ENCODE measurements at regions not wholly inside any gene's neighbourhood (a gene's known extent, or its start where the extent isn't known, plus 50 kb on each side); places are given as distances from the start of the nearest gene placed in this dataset.

GRCh38 chr5:18195910-18196309 lies 561.6 kb downstream of the TAF11L14 start:
- H3K79me2 ChIP-seq (ENCODE audit: control insufficient read depth, insufficient read depth, low read length, unreplicated experiment): no peaks in the 10 kb centered on the region
- H2AFZ ChIP-seq (ENCODE audit: low read length, unreplicated experiment): no peak overlapping the region
- no peaks in the 10 kb centered on the region for H3K27me3 ChIP-seq (ENCODE audit: insufficient read depth, low read length)
- H3K4me3 ChIP-seq (ENCODE audit: low read depth, low read length): no peak overlapping the region
- H3K27ac ChIP-seq (ENCODE audit: low read depth, low read length): no peak overlapping the region
- no peaks in the 10 kb centered on the region for H3K36me3 ChIP-seq (ENCODE audit: insufficient read depth, low read length)
- H3K4me1 ChIP-seq (ENCODE audit: control insufficient read depth, insufficient read depth, low read length, unreplicated experiment): no peaks in the 10 kb centered on the region

- no peaks in the 10 kb centered on the region for H3K4me1 ChIP-seq (ENCODE audit: control insufficient read depth, insufficient read depth, low read length, unreplicated experiment)
- no peak overlapping the region for H3K27ac ChIP-seq (ENCODE audit: low read depth, low read length)
- no peaks in the 10 kb centered on the region for H3K79me2 ChIP-seq (ENCODE audit: control insufficient read depth, insufficient read depth, low read length, unreplicated experiment)
- no peak overlapping the region for H3K4me3 ChIP-seq (ENCODE audit: low read depth, low read length)
- no peaks in the 10 kb centered on the region for H3K36me3 ChIP-seq (ENCODE audit: insufficient read depth, low read length)
- H3K27me3 ChIP-seq (ENCODE audit: insufficient read depth, low read length): no peaks in the 10 kb centered on the region
- H2AFZ ChIP-seq (ENCODE audit: low read length, unreplicated experiment): no peak overlapping the region
Measured at GRCh38 chr5:18197734-18198133, 563.5 kb downstream of the TAF11L14 start.

- no peaks in the 10 kb centered on the region for H3K36me3 ChIP-seq (ENCODE audit: insufficient read depth, low read length)
- no peaks in the 10 kb centered on the region for H3K79me2 ChIP-seq (ENCODE audit: control insufficient read depth, insufficient read depth, low read length, unreplicated experiment)
- H3K27me3 ChIP-seq (ENCODE audit: insufficient read depth, low read length): no peaks in the 10 kb centered on the region
- H3K4me1 ChIP-seq (ENCODE audit: control insufficient read depth, insufficient read depth, low read length, unreplicated experiment): no peaks in the 10 kb centered on the region
- H2AFZ ChIP-seq (ENCODE audit: low read length, unreplicated experiment): no peak overlapping the region
- no peak overlapping the region for H3K27ac ChIP-seq (ENCODE audit: low read depth, low read length)
- no peak overlapping the region for H3K4me3 ChIP-seq (ENCODE audit: low read depth, low read length)
Measured at GRCh38 chr5:18202164-18202563, 567.9 kb downstream of the TAF11L14 start.

GRCh38 chr5:18203296-18203695 lies 569.0 kb downstream of the TAF11L14 start:
- Histone ChIP-seq H3K36me3 (ENCODE audit: insufficient read depth, low read length) (no peaks in the 10 kb centered on the region), H3K27ac (ENCODE audit: low read depth, low read length) (no peak overlapping the region), H3K79me2 (ENCODE audit: control insufficient read depth, insufficient read depth, low read length, unreplicated experiment) (no peaks in the 10 kb centered on the region), H2AFZ (ENCODE audit: low read length, unreplicated experiment) (no peak overlapping the region), H3K27me3 (ENCODE audit: insufficient read depth, low read length) (no peaks in the 10 kb centered on the region), H3K4me1 (ENCODE audit: control insufficient read depth, insufficient read depth, low read length, unreplicated experiment) (no peaks in the 10 kb centered on the region), H3K4me3 (ENCODE audit: low read depth, low read length) (no peak overlapping the region)

- Histone ChIP-seq H3K36me3 (ENCODE audit: insufficient read depth, low read length) (no peaks in the 10 kb centered on the region), H3K79me2 (ENCODE audit: control insufficient read depth, insufficient read depth, low read length, unreplicated experiment) (no peaks in the 10 kb centered on the region), H3K27me3 (ENCODE audit: insufficient read depth, low read length) (no peaks in the 10 kb centered on the region; the same call in 1 of the 2 replicates), H3K4me1 (ENCODE audit: control insufficient read depth, insufficient read depth, low read length, unreplicated experiment) (no peaks in the 10 kb centered on the region), H3K27ac (ENCODE audit: low read depth, low read length) (no peak overlapping the region), H3K4me3 (ENCODE audit: low read depth, low read length) (no peak overlapping the region), H2AFZ (ENCODE audit: low read length, unreplicated experiment) (no peak overlapping the region)
Measured at GRCh38 chr5:18213666-18214065, 579.4 kb downstream of the TAF11L14 start.

- Histone ChIP-seq H3K27me3 (ENCODE audit: insufficient read depth, low read length) (no peaks in the 10 kb centered on the region; the same call in 1 of the 2 replicates), H3K79me2 (ENCODE audit: control insufficient read depth, insufficient read depth, low read length, unreplicated experiment) (no peaks in the 10 kb centered on the region), H3K36me3 (ENCODE audit: insufficient read depth, low read length) (no peaks in the 10 kb centered on the region), H2AFZ (ENCODE audit: low read length, unreplicated experiment) (no peak overlapping the region), H3K4me3 (ENCODE audit: low read depth, low read length) (no peak overlapping the region), H3K4me1 (ENCODE audit: control insufficient read depth, insufficient read depth, low read length, unreplicated experiment) (no peaks in the 10 kb centered on the region), H3K27ac (ENCODE audit: low read depth, low read length) (no peak overlapping the region)
Measured at GRCh38 chr5:18216016-18216415, 581.8 kb downstream of the TAF11L14 start.

GRCh38 chr5:18216729-18217128 lies 582.5 kb downstream of the TAF11L14 start:
- Histone ChIP-seq H3K27me3 (ENCODE audit: insufficient read depth, low read length) (no peaks in the 10 kb centered on the region; the same call in 1 of the 2 replicates), H3K27ac (ENCODE audit: low read depth, low read length) (no peak overlapping the region), H3K79me2 (ENCODE audit: control insufficient read depth, insufficient read depth, low read length, unreplicated experiment) (no peaks in the 10 kb centered on the region), H2AFZ (ENCODE audit: low read length, unreplicated experiment) (no peak overlapping the region), H3K36me3 (ENCODE audit: insufficient read depth, low read length) (no peaks in the 10 kb centered on the region), H3K4me3 (ENCODE audit: low read depth, low read length) (no peak overlapping the region), H3K4me1 (ENCODE audit: control insufficient read depth, insufficient read depth, low read length, unreplicated experiment) (no peaks in the 10 kb centered on the region)

GRCh38 chr5:18219241-18219640 lies 585.0 kb downstream of the TAF11L14 start:
- Histone ChIP-seq H3K79me2 (ENCODE audit: control insufficient read depth, insufficient read depth, low read length, unreplicated experiment) (no peaks in the 10 kb centered on the region), H3K36me3 (ENCODE audit: insufficient read depth, low read length) (no peaks in the 10 kb centered on the region), H3K4me3 (ENCODE audit: low read depth, low read length) (no peak overlapping the region), H3K4me1 (ENCODE audit: control insufficient read depth, insufficient read depth, low read length, unreplicated experiment) (no peaks in the 10 kb centered on the region), H3K27me3 (ENCODE audit: insufficient read depth, low read length) (no peaks in the 10 kb centered on the region), H3K27ac (ENCODE audit: low read depth, low read length) (no peak overlapping the region), H2AFZ (ENCODE audit: low read length, unreplicated experiment) (no peak overlapping the region)

- H3K27me3 ChIP-seq (ENCODE audit: insufficient read depth, low read length): no peaks in the 10 kb centered on the region
- H3K79me2 ChIP-seq (ENCODE audit: control insufficient read depth, insufficient read depth, low read length, unreplicated experiment): no peaks in the 10 kb centered on the region
- H3K27ac ChIP-seq (ENCODE audit: low read depth, low read length): no peak overlapping the region
- H3K4me1 ChIP-seq (ENCODE audit: control insufficient read depth, insufficient read depth, low read length, unreplicated experiment): no peaks in the 10 kb centered on the region
- no peak overlapping the region for H3K4me3 ChIP-seq (ENCODE audit: low read depth, low read length)
- no peak overlapping the region for H2AFZ ChIP-seq (ENCODE audit: low read length, unreplicated experiment)
- H3K36me3 ChIP-seq (ENCODE audit: insufficient read depth, low read length): no peaks in the 10 kb centered on the region
Measured at GRCh38 chr5:18220631-18221030, 586.4 kb downstream of the TAF11L14 start.

- Histone ChIP-seq H3K27ac (ENCODE audit: low read depth, low read length) (no peak overlapping the region), H3K36me3 (ENCODE audit: insufficient read depth, low read length) (no peaks in the 10 kb centered on the region), H2AFZ (ENCODE audit: low read length, unreplicated experiment) (no peak overlapping the region), H3K27me3 (ENCODE audit: insufficient read depth, low read length) (no peaks in the 10 kb centered on the region; the same call in 1 of the 2 replicates), H3K4me3 (ENCODE audit: low read depth, low read length) (no peak overlapping the region), H3K79me2 (ENCODE audit: control insufficient read depth, insufficient read depth, low read length, unreplicated experiment) (no peaks in the 10 kb centered on the region), H3K4me1 (ENCODE audit: control insufficient read depth, insufficient read depth, low read length, unreplicated experiment) (no peaks in the 10 kb centered on the region)
Measured at GRCh38 chr5:18236386-18236785, 602.1 kb downstream of the TAF11L14 start.

GRCh38 chr5:18238321-18238720 lies 604.1 kb downstream of the TAF11L14 start:
- Histone ChIP-seq H3K27ac (ENCODE audit: low read depth, low read length) (no peak overlapping the region), H3K4me1 (ENCODE audit: control insufficient read depth, insufficient read depth, low read length, unreplicated experiment) (no peaks in the 10 kb centered on the region), H3K36me3 (ENCODE audit: insufficient read depth, low read length) (no peaks in the 10 kb centered on the region), H3K79me2 (ENCODE audit: control insufficient read depth, insufficient read depth, low read length, unreplicated experiment) (no peaks in the 10 kb centered on the region), H3K4me3 (ENCODE audit: low read depth, low read length) (no peak overlapping the region), H3K27me3 (ENCODE audit: insufficient read depth, low read length) (no peaks in the 10 kb centered on the region; the same call in 1 of the 2 replicates), H2AFZ (ENCODE audit: low read length, unreplicated experiment) (no peak overlapping the region)
